ENCODE measurements at regions not wholly inside any gene's neighbourhood (a gene's known extent, or its start where the extent isn't known, plus 50 kb on each side); places are given as distances from the start of the nearest gene placed in this dataset.
A peak's percentile ranks its signal among the peaks of the same experiment; 100 is the strongest.

DNA sequence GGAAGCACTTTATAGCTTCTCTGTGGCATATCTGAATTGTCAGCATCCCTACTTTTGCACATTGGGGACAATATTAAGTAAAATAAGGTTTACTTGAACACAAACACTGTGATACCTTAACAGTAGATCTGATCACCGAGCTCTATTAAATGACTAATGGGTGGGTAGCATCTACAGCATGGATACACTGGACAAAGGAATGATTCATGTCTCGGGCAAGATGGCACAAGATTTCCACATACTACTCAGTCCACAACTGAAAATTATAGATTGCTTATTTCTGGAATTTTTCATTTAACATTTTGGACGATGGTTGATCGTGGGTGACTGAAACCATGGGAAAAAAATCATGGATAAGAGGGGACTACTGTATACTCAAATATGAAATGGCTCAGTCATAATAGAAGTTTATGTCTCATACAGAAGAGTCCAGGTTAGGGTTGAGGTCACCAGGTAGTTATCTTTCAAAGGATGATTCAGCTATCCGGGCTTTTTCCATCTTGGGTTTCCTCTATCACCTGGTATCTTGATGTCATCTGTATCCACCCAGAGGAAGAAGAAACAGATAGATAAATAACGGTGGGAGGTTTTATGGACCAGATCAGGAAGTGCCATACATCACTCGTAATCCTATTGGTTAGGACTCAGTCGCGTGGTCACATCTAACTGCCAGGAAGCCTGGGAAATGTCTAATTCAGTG, 320.0 kb upstream of the RARB start:
- DNase-seq = no peak

DNA sequence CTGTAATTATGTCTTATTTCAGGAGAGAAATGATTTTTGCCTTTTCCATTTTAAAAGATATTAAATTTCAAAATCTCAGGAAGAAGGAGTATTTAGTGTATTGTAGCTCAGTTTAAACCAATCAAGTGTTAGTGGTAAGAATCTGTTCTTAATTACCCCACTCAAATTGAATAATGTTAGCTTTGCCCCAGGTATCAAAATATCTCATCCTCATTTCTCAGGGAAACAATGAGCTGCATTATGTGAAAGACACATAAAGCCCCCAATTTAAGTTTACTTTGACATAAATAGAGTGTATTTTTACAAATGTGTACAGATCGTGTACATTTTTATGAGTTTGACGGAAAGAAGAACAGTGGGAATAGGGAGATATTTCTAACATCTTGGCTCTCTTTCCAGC, 317.4 kb upstream of the RARB start:
- no peak for DNase-seq

DNA sequence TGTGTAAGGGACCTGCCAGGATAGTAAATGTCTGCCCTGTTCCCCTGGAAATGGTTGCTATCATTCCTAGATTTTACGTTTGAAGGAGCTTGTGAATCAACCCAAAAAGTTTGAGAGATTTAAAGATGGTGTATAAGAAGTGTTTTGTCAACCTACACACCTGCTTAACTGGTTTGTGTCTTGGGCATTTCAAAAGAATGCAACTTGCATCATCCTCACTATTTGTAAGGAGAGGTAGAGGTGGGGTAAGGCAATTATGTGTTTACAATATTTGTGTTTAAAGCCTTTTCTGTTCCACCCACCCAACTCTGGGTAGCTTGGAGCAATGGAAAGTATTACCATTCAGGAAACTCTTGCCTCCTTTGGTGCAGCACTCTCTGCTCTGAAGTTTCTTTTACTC, 314.2 kb upstream of the RARB start:
- no peak for DNase-seq

DNA sequence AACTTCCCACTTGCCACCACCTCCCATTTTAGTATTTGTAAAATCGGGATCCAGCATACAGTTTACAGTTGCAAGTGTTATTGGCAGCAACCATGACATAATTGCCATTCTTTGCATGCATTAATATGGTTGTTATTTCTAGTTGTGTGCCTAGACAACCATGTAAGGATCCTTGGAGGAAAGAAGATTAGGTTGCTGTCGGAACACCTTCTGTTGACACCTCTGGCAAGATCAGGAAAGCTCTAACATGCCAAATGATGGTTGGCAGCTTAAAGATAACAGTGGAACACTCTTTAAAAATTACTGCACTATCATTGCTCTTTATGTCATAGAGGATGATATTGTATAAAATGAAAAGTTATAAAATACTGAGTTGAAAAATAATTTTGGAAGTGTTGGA, 313.5 kb upstream of the RARB start:
- no peak for DNase-seq

DNA sequence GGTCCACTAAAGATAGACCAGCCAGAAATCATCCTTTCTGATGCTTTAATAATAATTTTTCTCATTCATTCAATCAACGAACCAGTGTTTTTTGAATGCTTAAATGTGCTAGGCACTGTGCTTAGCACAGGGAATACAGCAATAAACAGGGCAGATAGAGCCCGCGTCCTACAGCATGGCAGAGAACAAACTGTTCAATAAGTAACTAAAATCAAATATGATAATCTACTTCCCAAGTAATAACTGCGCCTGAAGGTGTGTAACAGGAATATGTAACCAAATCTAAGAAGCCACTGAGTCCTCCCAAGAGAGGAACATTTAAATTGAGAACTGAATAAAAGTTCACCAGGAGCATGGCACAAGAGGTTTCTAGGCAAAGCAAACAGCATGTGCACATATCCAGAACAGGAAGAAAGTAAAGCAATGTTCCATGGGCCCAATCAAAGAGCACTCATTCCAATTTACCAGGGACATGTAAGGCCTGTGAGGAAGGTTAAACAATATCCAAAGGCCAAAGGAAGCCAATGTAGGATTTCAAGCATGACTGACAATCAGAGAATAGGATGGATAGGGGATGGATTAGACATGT, 311.0 kb upstream of the RARB start:
- no peak for DNase-seq

DNA sequence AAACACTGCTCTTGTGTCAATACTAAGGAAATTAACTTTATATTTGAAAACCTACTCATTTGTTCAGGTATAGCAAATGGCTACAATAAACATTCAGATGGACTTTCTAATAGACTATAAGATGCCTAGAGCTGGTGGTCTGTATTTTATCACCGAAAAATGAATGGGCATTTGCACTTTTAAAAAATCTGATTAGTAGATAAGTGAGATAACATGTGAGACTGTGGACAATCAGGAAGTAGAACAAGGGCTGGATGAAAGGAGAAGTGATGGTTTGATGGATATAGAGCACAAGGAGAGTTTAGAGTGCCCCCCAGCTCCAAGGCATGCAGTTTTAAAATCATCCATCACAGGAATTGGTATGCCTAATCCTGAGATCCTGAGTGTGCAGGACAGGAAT, 308.4 kb upstream of the RARB start:
- no peak for DNase-seq

DNA sequence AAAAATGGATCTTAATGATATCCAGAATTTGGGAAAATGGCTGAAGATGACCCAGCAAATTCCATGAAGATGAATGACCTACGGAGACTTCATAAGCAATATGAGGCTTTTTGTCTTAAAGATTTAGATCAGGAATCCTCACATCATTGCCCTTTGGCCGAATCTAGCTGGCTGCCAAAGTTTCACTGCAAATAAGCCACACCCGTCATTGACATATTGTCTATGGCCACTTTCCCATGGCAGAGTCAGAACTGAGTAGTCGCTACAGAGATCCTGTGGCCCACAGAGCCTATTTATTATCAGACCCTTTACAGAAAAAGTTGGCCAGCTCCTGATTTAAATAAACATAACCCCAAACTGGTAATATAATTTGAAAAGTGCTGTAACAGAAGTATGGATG, 307.4 kb upstream of the RARB start:
- DNase-seq = no peak

DNA sequence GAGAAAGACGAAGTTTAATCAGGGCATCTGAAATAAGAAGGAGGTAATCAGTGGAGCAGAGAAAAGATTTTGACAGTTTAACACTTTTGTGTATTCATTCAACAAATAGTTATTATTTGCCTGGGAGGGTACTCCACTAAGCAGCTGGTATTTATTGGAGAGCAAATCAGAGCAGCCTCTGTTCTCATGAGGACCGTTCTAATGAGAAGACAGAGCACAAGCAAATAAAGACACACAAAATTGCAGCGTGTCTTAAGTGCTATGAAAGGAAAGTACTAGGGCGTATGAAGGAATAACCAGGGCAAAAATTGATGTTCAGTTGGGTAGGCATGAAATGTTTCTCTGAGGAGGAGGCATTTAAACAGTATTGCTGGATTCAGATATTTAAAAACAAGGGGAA, 302.9 kb upstream of the RARB start:
- no peak for DNase-seq

DNA sequence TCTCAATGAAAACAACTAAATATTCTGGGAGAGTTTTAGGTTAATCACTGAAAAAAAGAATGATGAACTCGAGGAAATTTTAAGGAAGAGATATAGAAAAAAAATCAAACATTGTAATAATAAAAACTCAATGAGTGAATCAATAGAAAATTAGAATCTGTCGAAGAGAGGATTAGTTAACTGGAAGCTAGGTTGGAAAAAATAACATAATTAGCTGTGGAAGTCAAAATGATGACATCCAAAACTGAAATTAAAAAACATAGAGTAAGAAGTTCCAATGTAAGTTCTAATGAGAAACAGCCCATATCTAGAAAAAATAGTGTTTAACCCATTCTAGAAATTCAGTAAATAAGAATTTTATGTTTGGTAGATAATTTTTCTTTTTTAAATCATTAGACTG, 299.3 kb upstream of the RARB start:
- no peak for DNase-seq

DNA sequence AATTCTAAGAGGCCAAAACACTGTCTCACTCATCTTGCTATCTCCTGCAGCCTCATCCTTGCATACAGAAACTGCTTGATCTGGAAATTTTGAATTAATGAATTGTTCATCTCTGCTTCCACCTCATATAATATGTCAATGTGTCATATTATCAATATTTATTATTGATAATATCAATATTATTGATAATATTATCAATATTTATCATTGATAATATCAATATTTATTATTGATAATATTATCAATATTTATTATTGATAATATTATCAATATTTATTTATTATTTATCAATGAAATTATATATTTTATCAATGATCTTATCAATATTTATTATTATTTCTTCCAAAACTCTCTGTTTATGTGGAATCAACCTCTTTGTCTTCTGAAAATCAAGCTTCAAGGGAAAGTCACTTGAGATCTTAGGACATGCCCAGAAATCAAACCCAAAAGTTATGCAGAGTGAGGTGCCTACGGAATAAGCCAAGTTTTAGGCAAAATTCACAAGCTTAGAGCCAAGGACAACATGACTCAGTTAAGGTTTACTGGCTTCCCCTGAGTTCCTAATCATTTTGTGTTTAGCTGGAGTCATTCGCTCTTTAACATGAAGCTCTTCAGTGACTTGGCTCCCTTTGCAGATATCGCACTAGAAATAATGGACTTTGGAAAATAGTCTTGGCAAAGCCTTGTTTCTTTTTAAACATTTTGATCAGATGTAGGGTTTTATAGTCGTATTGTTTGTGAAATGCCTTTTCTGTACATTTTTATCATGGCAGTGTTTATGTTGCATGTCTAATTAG, 297.1 kb upstream of the RARB start:
- peak; percentile 52 for DNase-seq

DNA sequence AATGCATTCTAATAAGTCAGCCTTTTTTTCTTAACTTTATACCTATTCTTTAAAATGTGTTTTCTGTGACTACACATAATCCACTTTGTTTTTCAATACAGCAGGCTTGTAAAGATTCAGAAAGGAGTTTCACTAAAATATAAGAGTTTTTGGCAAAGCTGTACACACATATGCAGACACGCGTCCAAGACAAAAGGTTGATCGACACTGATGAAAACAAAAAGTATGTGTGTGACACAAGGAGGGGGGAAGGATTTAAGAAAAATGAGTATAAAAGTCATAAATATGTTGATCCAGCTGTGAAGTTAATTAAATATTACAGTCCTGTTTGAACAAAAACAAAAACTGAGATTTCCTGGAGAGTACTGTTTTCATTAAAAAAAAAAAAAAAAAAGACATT, 294.5 kb upstream of the RARB start:
- DNase-seq = no peak

DNA sequence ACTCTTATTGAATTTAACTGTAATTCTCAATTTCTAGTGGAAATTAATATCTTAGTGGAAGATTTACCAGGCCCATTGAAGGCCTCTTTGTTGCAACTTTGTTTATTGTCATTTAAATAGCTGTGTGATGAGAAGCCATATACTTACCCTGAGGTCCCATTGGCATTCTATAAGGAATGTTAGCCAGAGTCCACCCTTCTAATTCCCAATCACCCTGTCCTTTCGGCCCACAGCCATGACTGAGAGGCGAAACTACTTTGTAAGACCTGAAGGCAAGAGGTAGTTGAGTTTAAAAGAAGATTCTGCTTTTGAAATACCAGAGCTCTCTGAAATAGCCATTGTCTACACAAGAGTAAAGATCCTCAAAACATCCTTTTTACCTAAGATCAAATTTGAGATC, 290.5 kb upstream of the RARB start:
- DNase-seq = no peak

DNA sequence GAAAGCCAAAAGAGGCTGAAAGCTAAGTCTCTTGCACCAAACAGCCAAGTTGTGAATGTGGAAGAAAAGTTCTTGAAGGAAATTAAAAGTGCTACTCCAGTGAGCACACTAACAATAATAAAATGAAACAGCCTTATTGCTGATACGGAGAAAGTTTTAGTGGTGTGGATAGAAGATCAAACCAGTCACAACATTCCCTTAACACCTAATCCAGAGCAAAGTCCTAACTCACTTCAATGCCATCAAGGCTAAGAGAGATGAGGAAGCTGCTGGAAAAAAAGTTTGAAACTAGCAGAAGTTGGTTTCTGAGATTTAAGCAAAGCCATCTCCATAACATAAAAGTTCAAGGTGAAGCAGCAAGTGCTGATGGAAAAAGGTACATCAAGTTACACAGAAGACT, 288.8 kb upstream of the RARB start:
- no peak for DNase-seq

DNA sequence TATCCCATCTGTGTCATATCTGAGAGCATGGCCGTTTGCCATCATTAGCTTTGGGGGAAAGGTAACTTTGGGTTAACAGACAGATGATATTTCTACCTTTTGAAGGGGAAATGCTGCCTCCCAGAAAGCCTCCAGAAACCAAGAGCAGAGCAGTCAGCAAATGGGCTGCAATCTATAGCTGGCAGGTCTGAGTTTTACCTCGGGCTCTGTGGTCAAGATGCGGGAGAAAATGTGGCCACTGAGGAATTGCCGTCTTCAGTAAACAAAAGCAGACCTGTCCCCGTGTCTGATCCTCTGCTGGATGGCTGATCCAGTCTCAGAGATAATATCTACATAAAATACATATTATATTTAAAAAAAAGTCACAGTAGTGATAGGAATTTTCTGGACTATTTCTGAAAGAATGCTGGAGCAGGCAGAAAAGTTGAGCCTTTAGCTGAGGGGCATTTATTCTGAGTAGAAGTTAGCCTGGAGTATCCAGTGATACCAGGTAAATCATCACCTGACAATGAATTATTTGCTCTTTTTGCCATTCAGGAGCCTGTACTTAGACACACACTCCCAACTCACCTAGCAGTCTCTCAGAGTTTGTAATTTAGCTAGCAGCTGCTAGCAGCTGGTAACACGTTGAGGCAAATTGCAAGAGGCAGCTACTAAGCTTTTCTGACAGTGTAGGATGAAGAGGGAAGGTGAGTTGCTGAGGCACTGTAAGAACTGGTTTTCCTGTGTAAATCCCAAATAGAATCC, 285.3 kb upstream of the RARB start:
- no peak for DNase-seq

DNA sequence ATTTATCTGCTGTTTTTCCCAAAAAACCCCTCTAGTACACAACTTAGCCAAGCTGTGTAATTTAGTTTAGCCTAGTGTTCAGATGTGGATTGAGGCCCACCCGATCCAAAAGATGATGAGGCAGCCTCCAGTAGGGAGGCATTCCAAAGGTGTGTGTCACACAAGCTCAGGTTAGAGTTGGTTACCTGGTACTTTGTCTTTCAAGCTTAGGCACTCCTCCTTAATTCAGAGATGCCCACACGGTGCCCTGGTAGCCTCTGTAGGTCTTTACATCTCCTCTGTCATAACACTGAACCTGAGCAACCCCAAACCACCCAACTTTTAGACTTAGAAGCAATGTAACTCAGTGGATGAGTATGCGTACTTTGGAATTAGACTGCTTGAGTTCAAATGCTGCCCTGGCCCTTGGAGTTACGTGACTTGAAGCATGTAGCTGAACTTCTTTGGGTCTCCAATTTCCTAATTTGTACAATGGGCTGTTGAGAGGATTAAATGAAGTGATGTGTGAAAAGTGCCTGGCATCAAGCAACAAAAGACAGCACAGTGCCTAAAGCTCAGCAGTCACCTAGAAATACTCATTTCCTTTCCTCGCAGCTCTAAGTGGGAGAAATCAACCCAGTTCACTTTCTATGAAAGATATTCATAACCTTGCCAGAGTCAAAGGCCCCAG, 284.6 kb upstream of the RARB start:
- no peak for DNase-seq

DNA sequence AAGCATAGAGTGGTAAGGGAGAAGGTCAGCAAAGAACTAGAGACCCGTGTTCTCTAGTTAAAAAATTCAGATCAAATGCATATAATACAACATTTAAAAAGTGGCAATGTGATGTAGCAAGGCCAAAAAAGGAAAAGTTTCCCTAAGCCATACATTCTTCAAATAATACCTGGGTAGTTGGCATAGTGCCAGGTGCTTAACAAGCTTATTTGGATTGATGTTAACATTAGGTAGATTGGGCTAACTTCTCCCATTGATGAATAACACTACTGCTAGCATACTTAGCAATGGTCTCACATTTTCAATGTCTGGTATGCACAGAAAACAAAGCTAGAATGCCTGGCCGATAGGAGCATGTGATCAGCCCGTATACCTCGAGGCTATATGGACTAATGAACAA, 283.6 kb upstream of the RARB start:
- no peak for DNase-seq

DNA sequence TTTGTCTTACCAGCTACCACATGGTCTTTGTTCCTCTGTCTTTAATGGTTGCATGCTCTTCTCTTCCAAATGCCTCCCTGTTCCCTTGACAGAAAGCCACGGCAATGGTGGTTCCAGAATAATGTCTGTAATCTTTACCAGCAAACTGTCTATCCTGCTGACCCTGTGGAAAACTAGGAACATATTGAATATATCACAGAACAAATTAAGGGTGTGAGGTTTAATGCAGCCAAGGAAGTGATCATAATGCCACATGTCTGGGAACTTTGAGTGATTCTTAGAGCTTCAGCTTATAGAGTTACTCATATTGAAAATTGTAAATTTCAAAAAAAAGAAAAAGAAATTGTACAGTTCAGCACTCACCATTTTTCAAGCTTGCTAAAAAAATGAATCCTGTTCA, 282.9 kb upstream of the RARB start:
- no peak for DNase-seq

DNA sequence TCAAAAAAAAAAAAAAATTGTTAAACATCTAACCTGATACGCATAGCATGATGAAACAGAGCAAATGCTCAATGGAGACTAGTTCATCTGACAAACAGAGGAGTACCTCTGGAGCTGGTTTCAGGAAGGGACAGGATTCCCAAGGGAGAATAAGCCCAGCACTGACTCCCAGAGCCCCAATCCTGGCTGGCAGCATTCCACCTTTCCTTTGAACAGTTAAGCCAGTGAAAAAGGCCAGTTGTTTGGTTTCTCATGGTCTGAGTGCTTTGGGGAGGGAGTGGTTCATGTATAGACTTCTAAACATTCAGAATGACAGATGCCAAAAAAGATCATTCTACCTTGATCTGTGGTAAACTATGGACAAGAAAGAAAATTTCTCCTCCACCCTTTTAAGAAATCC, 277.9 kb upstream of the RARB start:
- no peak for DNase-seq

DNA sequence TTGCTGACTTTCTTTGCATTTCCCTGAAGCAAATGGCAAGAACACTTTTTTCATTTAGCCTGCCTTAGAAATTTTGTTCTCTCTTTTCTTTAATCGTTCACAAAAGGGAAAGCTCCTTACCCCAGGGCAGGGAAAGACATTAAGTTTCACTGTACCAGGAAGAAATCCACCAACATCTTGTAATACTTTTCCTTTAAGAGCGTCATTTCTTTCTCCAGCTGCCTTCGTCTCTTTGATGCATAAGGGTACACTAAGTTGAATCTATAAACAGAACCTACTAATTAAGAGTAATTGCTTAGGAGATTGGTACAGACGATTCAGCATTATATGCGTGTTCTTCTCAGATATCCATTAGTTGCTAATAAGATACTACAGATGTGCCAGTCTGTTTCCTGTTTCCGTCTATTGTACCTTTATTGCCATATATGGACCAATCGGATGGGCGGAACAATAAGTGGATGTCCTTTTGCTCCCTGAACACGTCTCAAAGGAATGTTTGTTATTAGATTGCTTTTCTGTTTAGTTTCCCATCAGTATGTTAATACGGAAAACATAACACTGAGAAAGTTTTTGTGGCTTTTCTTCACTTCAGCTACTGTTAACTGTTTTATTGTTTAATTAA, 276.7 kb upstream of the RARB start:
- peak; percentile 45 for DNase-seq

DNA sequence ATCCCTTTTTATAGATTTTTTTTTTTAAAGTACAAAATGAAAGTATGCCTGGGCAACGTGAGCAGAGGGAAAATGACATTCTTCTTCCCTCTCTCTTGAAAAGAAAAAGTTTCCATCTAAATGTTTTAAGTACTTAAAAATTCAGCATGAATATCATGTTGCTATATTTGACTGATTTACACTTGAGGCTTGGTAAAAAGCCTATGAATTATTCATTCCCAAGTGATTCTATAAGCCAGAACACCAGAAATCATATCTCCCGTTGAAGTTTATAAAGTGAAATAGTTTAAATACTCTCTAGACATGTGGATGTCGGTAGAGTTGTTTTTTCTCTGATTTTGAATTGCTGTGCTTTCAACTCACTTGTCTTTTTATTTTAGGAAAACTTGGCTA, 276.2 kb upstream of the RARB start:
- no peak for DNase-seq

DNA sequence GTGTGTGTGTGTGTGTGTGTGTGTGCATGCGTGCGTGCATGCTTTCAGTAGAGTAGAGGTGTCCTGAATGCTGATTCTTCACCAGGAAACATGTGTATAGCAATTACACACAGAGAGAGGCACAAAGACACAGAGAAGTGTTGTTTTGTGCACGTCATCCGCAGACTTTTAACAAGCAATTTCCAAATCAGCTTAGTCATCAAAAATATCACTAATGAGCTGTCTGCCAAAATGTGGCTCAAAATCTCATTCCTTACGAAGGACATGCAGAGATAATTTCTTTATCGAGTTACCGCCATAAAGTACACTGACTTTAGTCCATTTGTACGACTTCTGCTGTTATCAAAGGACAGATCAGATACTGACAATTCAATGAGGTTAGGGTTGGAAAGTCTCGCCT, 274.9 kb upstream of the RARB start:
- no peak for DNase-seq

DNA sequence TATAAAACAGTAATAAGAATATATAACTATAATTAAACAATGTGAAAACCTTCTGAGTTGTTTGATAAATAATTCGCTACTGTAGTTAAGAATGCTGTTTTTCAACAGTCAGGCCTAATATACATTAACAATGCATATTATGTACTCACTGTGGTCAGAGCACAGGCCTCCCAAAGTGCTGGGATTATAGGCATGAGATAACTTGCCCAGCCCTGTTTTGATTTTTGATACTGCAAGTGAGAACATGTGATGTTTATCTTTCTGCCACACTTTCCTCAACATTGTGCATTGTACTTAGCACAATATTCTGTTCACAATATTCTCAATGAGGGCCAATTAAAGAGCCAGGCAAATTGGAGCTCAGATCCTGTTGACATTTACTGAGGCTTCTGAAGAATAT, 274.5 kb upstream of the RARB start:
- no peak for DNase-seq

Data from hindlimb muscle (tissue), 1 donor.